GM12874 (cell line): ENCODE measurements at regions not wholly inside any gene's neighbourhood (a gene's known extent, or its start where the extent isn't known, plus 50 kb on each side); places are given as distances from the start of the nearest gene placed in this dataset.

Experiments
- CTCF ChIP-seq: IDR thresholded peaks from 2 replicates; pipeline ENCODE4 v1.5.1; 2011; ENCODE audit warnings: low read depth, mild to moderate bottlenecking, control low read depth, low read length, moderate library complexity; ENCODE audit not compliant: insufficient read depth

- TF ChIP-seq CTCF = no peak
Measured at GRCh38 chr5:155895484-155895883, 431.5 kb upstream of the SGCD start.

GRCh38 chr5:155897761-155898160 is 429.2 kb upstream of the SGCD start:
- TF ChIP-seq CTCF = no peak

- no peak for TF ChIP-seq CTCF
Measured at GRCh38 chr5:155898284-155898683, 428.7 kb upstream of the SGCD start.

GRCh38 chr5:155903791-155904190 is 423.2 kb upstream of the SGCD start:
- no peak for TF ChIP-seq CTCF

- no peak for TF ChIP-seq CTCF
Measured at GRCh38 chr5:155905364-155905763, 421.6 kb upstream of the SGCD start.

GRCh38 chr5:155906046-155906445 is 420.9 kb upstream of the SGCD start:
- no peak for TF ChIP-seq CTCF

- TF ChIP-seq CTCF = no peak
Measured at GRCh38 chr5:155908543-155908942, 418.4 kb upstream of the SGCD start.

GRCh38 chr5:155912291-155912690 is 414.7 kb upstream of the SGCD start:
- no peak for TF ChIP-seq CTCF
